Adrenal gland (tissue), 9 donors: ENCODE measurements at regions not wholly inside any gene's neighbourhood (a gene's known extent, or its start where the extent isn't known, plus 50 kb on each side); places are given as distances from the start of the nearest gene placed in this dataset.

ENCODE experiments used
- DNase-seq, 7 donors: peaks; one replicate each; pipeline ENCODE4 v3.0.0-alpha.2; 2019 to 2020
- H3K27ac ChIP-seq, 5 donors: fragments of 200-600 bp; sonication (generic) in 4 of 5; 1 replicate in 3 of 5; 2 replicates in 2 of 5; pipeline versions ENCODE4 v1.5.1 to v1.8.0; 2016 to 2020; ENCODE audit warnings: mild to moderate bottlenecking in 1 of 5
- H3K27me3 ChIP-seq: fragments of 200-600 bp; 2 replicates; pipeline ENCODE4 v1.8.0; 2021
- H3K36me3 ChIP-seq, 2 donors: fragments of 200-600 bp; replicated peaks in 1 of 2; 1 replicate in 1 of 2; 2 replicates in 1 of 2; pipeline versions ENCODE4 v1.5.1 to v1.8.0; 2018 to 2022
- H3K4me1 ChIP-seq, 2 donors: fragments of 200-600 bp; replicated peaks in 1 of 2; 1 replicate in 1 of 2; 2 replicates in 1 of 2; pipeline versions ENCODE4 v1.5.1 to v1.8.0; 2018 to 2021
- H3K4me3 ChIP-seq, 4 donors: fragments of 200-600 bp; sonication (generic) in 3 of 4; one replicate each; pipeline ENCODE4 v1.5.1; 2016 to 2018
- H3K9me3 ChIP-seq, 3 donors: fragments of 200-600 bp; sonication (generic) in 1 of 3; replicated peaks in 1 of 3; 1 replicate in 2 of 3; 2 replicates in 1 of 3; pipeline versions ENCODE4 v1.5.1 to v1.8.0; 2016 to 2021
- POLR2A ChIP-seq, 2 donors: fragments of 450-650 bp; IDR thresholded peaks; one replicate each; pipeline ENCODE4 v1.6.1; 2017; ENCODE audit warnings: antibody characterized with exemption in 2 of 2, mild to moderate bottlenecking in 2 of 2, moderate library complexity in 1 of 2
- WGBS, 4 donors: extraction: QIAGEN DNeasy Blood & Tissue Kit in 2 of 4; methylation state at CpG; one replicate each; pipeline versions ENCODE4 v1.1.5 to v1.1.7; 2013 to 2017; 5-methylcytosine and 5-hydroxymethylcytosine counted together
- intact Hi-C, 2 donors: fragments of 100-400 bp; cut with DNase I; formaldehyde crosslinking; loops; one replicate each; pipeline versions ENCODE4 v1.14.1 to v1.15.0; 2022 to 2023
- TF ChIP-seq, protein P1 (sequence below), 6 experiments: fragments of 450-650 bp in 4 of 6; fragments of 200-600 bp in 2 of 6; sonication (generic) in 1 of 6; IDR thresholded peaks; 1 replicate in 5 of 6; 2 replicates in 1 of 6; pipeline versions ENCODE4 v1.5.1 to v1.8.0; 2016 to 2021; ENCODE audit warnings: antibody characterized with exemption in 6 of 6, mild to moderate bottlenecking in 2 of 6, moderate library complexity in 1 of 6
- donor health status: healthy with polysubstance abuse.
- donor health status: Bipolar disorder and iron deficiency.
- donor health status: DM: yes; HTN: yes; CAD: no.
- donor health status: DM: no; HTN: no; CAD: no.
- donor health status: DM: no; HTN: no; CAD: no.

DNA sequence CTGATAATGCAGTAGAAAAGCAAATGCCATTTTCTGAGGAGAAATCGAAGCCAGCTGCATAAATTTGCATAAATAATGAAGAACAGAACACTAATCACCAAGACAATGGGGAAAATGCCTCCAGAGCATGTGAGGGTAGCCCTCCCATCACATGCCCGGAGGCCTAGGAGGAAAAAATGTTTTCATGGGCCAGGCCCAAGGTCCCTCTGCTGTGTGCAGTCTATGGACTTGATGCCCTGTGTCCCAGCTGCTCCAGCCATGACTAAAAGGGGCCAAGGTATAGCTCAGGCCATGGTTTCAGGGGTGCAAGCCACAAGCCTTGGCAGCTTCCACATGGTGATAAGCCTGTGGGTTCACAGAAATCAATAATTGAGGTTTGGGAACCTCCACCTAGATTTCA lies 164.1 kb downstream of the HAO1 start:
- H3K4me1 ChIP-seq, result no peaks in the 10 kb centered on the region
- no peak overlapping the region for H3K4me3 ChIP-seq
- no peaks in the 10 kb centered on the region for H3K36me3 ChIP-seq
- no peak overlapping the region for H3K27ac ChIP-seq
- 72 to 87% (median 78%) methylated on average over 2 of the region's 2 CpGs for WGBS, 4 donors
- DNase-seq, result no peak
- TF ChIP-seq, protein P1, sequence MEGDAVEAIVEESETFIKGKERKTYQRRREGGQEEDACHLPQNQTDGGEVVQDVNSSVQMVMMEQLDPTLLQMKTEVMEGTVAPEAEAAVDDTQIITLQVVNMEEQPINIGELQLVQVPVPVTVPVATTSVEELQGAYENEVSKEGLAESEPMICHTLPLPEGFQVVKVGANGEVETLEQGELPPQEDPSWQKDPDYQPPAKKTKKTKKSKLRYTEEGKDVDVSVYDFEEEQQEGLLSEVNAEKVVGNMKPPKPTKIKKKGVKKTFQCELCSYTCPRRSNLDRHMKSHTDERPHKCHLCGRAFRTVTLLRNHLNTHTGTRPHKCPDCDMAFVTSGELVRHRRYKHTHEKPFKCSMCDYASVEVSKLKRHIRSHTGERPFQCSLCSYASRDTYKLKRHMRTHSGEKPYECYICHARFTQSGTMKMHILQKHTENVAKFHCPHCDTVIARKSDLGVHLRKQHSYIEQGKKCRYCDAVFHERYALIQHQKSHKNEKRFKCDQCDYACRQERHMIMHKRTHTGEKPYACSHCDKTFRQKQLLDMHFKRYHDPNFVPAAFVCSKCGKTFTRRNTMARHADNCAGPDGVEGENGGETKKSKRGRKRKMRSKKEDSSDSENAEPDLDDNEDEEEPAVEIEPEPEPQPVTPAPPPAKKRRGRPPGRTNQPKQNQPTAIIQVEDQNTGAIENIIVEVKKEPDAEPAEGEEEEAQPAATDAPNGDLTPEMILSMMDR (IDR thresholded peaks at IDR 0.05), result no peak
- TF ChIP-seq POLR2A (IDR thresholded peaks at IDR 0.05), result no peak
- H3K9me3 ChIP-seq, result no peaks in the 10 kb centered on the region
- no peaks in the 10 kb centered on the region for H3K27me3 ChIP-seq
- intact Hi-C loops, result no loop called here

DNA sequence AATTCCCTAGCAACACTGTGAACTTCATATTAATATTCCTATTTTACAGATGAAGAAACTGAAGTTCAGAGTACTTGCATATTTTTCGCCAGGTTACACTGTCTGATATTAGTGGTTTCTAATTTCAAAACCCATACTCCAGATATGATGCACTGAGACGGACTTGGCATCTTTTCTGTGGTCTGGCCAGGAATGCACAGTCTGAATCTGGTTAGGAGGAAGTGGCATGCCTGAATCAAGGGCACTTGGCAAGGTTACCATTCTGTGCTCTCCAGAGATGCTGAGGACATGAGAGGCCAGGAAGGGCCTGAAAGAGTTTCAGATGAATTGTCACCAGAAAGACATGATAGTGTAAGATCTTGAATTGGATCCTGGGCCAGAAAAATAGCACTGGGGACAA lies 150.1 kb downstream of the HAO1 start:
- intact Hi-C loops, result no loop called here
- no peak for TF ChIP-seq POLR2A (IDR thresholded peaks at IDR 0.05)
- TF ChIP-seq, protein P1 (IDR thresholded peaks at IDR 0.05), result no peak

DNA sequence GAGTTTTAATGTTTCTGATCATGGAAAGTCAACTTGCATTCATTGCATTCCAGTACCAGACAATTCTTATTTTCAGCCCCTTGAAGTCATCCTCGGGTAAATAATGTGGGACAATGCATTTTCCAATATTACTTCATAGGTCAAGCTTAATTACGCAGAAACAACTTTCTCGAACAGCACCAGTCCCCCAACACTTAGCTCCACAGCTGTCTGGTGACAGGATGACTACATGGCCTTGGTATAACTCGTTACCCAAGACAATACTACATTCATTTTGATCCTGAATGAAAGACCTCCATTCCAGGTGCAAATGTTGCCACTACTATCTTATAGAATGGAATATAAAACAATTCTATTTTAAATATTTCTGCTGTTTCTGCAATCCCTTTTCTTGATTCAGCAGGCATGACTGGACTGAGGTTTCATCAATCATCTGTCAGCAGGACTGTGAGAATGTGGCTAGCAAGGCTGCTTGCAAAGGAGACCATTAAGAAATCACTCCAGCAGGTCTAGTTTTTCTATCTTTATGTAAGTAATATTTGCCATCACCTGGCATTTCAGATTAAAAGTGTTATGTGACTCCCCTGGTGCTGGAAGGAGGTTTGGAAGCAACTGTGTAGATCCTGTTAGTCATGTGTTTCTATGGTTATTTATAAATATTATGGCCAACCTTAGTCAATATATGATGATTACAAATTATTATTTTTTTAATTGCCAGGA lies 147.9 kb downstream of the HAO1 start:
- Histone ChIP-seq H3K4me1 (no peaks in the 10 kb centered on the region), H3K4me3 (no peak overlapping the region), H3K36me3 (no peaks in the 10 kb centered on the region), H3K27ac (no peak overlapping the region), H3K27me3 (no peaks in the 10 kb centered on the region), H3K9me3 (no peaks in the 10 kb centered on the region)
- intact Hi-C loops, result no loop called here
- TF ChIP-seq POLR2A (IDR thresholded peaks at IDR 0.05), result no peak
- TF ChIP-seq, protein P1 (IDR thresholded peaks at IDR 0.05), result no peak
- 74 to 85% (median 75%) methylated on average over 4 of the region's 4 CpGs for WGBS, 4 donors
- DNase-seq, result no peak

More for the DNA sequence above, 150.1 kb downstream of the HAO1 start:
- H3K4me1 ChIP-seq, result no peaks in the 10 kb centered on the region
- no peak for DNase-seq
- no peak overlapping the region for H3K27ac ChIP-seq
- H3K36me3 ChIP-seq, result no peaks in the 10 kb centered on the region
- no peaks in the 10 kb centered on the region for H3K9me3 ChIP-seq
- H3K27me3 ChIP-seq, result no peaks in the 10 kb centered on the region
- whole genome bisulfite sequencing, 4 donors, result 61 to 73% (median 71%) methylated on average over 2 of the region's 2 CpGs
- no peak overlapping the region for H3K4me3 ChIP-seq

DNA sequence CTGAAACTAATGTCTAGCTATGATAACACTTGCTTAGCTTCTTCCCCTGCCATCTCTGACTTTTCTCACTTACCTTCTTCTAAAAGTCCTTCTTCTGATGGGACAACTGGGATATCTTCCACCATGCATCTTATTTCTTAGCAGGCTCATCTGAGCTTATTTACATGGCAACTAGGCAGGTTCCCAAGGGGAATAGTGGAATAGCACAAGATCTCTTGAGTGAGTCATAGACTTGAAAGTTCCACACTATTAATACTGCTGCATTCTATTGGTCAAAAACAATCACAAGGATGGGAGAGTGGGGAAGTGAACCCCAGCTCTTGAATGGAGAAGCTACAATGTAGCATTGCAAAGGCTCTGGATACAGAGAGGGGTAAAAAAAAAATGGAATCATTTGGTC lies 142.1 kb downstream of the HAO1 start:
- no peaks in the 10 kb centered on the region for H3K27me3 ChIP-seq
- H3K9me3 ChIP-seq, result no peaks in the 10 kb centered on the region
- intact Hi-C loops, result no loop called here
- TF ChIP-seq POLR2A (IDR thresholded peaks at IDR 0.05), result no peak
- TF ChIP-seq, protein P1 (IDR thresholded peaks at IDR 0.05), result no peak
- no peak overlapping the region for H3K27ac ChIP-seq
- H3K4me1 ChIP-seq, result no peaks in the 10 kb centered on the region
- no peak overlapping the region for H3K4me3 ChIP-seq
- no peaks in the 10 kb centered on the region for H3K36me3 ChIP-seq
- DNase-seq, result no peak
